GM19328 (cell line): ENCODE measurements at regions not wholly inside any gene's neighbourhood (a gene's known extent, or its start where the extent isn't known, plus 50 kb on each side); places are given as distances from the start of the nearest gene placed in this dataset.
"Not testable (repeated sequence)": the region's sequence is repeated elsewhere in the genome, so short reads cannot be mapped to it uniquely, and the experiment has no call there.

ENCODE experiments used
- ATAC-seq: cut with Tn5 transposase; IDR thresholded peaks from one replicate; pipeline ENCODE4 v1.9.1; 2021; ENCODE audit warnings: mild to moderate bottlenecking, moderate library complexity; ENCODE audit not compliant: unreplicated experiment

DNA sequence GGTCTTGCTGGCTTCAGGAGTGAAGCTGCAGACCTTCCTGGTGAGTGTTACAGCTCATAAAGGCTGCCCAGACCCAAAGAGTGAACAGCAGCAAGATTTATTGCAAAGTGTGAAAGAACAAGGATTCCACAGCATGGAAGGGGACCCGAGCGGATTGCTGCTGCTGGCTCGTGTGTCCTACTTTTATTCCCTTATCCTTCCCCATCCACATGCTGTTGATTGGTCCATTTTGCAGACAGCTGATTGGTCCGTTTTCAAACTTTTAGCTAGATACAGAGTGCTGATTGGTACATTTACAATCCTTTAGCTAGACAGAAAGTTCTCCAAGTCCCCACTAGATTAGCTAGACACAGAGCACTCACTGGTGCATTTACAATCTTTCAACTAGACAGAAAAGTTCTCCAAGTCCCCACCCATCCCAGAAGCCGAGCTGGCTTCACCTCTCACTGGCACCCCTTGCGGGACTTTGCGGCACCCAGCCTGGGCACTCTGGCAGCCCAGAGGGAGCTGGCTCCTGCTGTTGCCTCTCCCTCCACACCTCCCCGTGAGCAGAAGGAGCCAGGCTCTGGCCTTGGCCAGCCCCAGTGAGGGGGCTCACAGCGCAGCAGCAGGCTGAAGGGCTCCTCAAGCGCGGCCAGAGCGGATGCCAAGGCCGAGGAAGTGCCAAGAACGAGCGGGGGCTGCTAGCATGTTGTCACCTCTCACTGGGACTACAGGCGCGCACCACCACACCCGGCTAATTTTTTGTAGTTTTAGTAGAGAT is 369.6 kb upstream of the POT1 start:
- no peak for ATAC-seq

DNA sequence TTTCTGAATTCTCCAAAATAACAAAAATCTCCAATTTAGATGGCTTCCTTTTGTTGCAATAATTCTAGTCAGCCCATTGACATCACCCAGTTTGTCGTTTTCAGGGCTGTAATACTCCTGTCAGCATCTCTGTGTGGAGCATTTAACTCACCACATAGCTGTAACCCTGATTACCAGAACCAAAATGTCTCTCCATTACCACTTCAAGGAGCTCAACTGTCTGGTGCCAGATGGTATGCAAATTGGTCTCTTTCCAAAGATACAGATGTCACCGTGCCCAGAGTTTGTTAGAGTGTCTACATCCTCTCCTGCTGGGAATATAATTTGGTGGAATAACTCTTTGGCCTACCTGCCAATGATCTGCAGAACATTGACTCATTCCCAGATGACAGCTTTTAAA is 350.3 kb upstream of the POT1 start:
- ATAC-seq: no peak

DNA sequence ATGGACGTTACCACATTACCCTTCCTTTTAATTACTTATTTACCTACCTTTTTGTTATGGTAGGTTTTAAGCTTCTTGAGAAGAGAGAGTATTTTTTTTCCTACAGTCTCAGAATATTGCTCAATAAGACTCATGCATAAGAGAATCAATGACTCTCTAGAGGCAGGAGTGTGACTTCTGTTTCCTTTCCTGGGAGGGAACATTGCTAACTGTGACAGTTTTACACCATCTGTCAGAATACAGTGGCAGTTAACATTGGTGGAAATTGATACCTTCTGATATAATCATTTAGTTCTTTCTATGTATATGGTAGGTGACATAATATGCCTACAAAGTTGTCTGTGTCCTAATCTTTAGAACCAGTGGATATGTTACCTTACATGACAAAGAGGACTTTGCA is 348.7 kb upstream of the POT1 start:
- ATAC-seq: no peak

DNA sequence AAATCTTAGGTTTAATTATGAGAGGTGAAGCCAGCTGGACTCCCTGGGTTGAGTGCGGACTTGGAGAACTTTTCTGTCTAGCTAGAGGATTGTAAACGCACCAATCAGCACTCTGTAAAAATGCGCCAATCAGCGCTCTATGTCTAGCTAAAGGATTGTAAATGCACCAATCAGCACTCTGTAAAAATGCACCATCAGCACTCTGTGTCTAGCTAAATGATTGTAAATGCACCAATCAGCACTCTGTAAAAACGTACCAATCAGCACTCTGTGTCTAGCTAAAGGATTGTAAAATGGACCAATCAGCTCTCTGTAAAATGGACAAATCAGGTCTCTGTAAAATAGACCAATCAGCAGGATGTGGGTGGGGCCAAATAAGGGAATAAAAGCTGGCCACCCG is 345.1 kb upstream of the POT1 start:
- not testable (repeated sequence) for ATAC-seq

DNA sequence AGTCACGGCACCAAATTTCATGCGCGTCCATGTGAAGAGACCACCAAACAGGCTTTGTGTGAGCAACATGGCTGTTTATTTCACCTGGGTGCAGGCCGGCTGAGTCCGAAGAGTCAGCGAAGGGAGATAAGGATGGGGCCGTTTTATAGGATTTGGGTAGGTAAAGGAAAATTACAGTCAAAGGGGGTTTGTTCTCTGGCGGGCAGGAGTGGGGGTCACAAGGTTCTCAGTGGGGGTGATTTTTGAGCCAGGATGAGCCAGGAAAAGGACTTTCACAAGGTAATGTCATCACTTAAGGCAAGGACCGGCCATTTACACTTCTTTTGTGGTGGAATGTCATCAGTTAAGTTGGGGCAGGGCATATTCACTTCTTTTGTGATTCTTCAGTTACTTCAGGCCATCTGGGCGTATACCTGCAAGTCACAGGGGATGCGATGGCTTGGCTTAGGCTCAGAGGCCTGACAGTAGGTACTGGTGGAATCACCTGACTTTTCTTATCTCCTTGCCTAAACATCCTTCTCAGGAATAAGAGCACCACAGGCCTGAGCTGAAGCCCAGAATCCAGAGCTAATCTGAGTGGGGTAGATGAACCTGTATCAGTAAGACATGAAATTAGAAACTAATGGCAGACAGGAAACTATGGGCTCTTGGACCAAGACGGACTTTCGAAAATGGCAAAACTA is 334.7 kb upstream of the POT1 start:
- ATAC-seq: not testable (repeated sequence)

DNA sequence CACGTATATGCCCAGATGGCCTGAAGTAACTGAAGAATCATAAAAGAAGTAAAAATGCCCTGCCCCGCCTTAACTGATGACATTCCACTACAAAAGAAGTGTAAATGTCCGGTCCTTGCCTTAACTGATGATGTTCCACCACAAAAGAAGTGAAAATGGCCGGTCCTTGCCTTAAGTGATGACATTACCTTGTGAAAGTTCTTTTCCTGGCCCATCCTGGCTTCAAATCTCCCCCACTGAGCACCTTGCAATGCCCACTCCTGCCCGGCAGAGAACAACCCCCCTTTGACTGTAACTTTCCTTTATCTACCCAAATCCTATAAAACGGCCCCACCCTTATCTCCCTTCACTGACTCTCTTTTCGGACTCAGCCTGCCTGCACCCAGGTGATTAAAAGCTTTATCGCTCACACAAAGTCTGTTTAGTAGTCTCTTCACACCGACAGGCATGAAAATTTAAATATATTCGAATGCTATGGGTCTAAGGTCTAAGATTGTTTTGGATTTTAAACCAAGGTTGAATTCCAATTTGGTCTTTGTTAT is 329.3 kb upstream of the POT1 start:
- ATAC-seq: not testable (repeated sequence)

DNA sequence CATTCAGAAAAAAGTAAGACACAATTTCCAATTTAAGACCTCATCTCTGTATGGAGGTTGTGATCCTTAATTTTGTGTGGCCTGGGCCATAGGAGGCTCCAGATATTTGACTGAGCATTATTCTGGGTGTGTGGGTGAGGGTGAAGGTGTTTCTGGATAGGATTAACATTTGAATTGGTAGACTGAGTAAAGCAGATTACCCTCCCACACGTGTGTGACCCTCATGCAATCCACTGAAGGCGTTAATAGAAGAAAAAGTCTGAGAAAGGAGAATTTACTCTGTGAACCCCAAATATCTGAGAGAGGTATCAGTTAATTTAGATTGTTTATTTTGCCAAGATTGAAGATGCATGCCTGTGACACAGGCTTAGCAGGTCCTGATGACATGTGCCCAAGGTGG is 328.0 kb upstream of the POT1 start:
- ATAC-seq: no peak

DNA sequence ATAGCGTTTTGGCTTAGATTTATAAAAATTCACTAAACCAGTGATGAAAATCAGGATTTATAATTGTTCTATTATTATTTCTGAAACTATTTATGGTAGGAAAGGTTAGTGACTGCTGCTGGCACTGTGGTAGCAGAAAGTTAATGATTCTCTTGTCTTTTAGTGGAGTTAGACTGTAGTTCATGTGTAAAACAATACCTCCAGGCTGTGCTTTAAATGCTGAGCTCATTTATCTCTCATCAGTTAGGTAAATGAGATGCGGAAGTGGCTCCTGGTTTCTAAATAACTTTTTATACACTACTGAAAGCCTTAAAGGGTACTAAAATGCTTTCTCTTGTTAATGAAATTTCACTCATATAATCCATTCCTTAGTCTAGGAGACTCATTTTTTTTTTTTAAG is 326.8 kb upstream of the POT1 start:
- no peak for ATAC-seq

DNA sequence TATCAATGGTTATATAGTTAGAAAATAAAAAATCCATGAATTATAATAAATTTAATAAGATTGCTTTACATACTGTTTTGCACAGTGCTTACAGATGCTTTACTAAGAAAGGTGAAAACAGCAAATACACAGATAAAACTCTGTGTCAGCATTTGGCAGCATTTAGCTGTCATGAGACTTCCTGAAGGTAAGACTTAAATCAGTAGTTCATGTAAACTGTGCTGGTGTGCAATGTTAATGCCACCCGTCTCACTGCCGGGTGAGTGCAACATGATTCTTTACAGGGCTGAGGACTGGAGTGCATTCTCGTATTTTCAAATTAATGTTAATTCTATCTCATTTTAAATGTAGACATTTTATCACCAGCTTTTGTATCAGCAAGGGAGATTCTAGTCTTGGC is 326.2 kb upstream of the POT1 start:
- no peak for ATAC-seq

DNA sequence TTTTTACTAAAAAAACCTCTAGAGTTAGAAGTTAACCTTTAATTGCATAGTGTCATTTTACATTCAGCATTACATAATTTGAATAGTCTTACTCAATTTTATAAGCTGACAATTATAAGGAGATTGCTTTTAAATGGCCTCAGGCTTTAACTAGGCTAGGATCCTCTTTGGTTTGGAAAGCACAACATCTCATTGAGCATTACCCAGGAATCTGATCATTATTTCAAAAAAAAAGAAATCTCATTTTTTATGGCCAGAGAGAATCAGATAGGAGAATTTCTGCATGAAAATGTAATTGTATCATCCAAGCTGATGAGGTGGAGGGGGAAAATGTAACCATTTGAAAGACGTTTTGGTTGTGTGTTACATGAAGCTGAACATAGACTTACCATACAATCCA is 324.9 kb upstream of the POT1 start:
- no peak for ATAC-seq

DNA sequence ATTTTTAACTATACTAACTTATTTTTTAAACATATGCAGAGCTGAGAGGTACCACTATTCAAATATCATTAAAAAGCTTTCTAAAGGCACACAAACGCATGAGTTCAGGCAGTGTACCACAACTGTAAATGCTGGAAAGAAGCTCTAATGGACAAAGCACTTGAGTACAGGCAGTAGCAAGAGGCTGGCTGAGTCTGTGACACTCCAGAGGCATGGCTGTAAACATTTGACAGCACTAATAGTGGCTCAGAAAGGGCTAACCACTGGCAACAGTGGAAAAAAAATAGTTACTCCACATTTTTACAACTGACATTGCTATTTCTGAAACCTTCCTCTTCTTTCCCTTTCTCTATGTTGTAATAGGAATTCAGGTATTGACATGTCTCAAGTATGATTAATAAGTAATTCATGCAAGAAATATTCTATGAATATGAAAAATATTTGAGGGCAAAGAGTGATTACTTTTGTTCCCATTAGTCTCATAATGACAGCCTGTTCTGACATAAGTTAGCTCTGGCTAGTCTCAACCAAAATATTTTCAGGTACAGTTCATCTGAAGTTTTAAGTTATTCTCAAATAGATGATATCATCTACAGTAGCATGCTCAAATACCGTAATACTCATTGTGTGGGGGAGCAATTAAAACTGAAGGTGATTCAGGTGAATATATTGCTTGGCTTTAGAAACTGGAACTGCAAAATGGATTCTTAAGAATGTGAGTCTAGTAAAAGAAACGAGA is 324.0 kb upstream of the POT1 start:
- ATAC-seq: no peak

DNA sequence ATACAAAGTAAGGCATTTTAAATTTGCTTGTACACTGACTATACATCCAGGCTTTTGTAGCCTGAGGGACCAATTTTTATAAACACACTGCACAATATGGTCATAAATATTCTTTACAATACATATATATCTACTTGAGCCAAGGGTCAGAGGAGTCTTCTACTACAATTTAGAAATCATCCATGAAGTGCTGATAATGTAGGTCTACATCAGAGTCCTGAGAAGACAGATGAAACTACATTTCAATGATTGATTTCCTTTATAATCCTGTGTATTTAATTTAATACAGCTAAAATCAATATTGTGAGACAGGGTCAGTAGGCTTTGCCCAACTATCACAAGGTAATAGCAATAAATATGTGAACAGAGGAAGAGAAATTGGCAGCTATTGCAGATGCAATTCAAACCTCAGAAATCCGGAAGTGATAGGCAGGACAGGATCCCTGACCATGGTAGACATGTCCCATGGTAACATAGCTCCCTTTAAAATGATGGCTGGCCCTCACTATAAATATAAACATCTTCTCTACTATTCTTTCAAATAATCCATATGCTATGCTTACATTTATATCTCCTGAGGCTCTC is 318.0 kb upstream of the POT1 start:
- ATAC-seq: no peak

DNA sequence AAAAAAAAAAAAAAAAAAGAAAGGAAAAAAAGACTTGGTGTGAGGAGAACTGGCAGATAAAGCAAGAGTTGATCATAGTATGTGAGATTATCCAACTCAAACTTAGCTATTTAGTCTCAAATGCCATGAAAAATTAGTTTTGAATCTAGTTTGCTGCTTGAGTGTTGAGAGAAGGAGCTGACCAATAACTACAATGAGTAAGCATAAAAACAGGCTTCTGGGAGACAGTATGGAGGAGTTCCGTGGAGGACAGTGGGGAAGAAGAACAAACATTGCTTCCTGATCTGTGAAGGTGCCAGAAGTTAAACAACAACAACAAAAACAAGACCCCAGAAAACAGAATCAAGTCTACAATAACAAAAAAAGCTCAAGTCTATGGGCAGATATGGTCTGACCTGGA is 317.1 kb upstream of the POT1 start:
- ATAC-seq: no peak

DNA sequence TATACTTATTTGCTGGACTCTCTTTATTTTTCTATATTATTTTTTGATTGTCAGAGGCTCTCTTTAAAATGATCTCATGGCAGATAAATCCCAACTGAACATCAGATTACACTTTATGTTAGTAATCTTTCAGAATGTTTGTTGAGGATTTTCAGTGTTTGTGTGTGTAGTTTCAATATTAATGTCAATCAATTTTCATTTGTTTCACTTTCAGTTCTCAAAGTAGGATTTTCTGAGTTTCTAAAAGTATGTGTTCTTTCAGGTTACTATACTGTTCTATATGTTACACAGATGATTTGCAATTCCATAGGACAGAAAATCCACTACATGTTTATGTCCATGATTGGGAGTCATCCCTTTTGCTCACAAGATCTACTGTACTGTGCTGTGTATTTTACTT is 311.9 kb upstream of the POT1 start:
- no peak for ATAC-seq

DNA sequence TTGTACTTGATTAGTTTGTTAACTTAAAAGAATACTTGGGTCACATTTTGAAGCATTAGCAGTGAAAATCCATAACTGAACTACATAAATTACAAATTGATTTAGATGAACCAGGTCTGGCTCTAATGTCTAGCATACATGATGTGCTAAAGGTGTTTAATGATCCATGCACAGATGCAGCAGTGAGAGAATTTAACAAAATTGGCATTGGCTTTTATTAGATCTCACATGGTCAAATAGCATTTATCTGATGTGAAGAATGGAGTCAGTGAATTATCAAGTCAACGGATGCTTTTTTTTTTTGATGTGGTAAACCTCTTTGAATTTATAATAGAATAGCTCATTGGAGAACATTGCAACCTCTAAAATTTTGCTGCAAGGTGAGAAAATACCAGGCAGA is 293.0 kb upstream of the POT1 start:
- ATAC-seq: no peak

DNA sequence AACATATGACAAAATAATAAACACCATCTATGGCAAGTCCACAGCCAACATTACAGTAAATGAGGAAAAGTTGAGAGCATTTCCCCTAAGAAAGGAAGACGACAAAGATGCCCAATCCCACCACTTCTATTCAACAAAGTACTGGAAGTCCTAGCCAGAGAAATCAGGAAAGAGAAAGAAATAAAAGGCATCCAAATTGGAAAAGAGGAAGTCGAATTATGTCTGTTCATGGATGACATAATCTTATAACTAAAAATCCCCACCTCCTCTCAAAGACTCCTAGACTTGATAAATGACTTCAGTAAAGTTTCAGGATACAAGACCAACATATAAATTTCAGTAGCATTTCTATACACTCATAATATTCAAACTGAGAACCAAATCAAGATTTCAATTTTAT is 288.5 kb upstream of the POT1 start:
- ATAC-seq: no peak

DNA sequence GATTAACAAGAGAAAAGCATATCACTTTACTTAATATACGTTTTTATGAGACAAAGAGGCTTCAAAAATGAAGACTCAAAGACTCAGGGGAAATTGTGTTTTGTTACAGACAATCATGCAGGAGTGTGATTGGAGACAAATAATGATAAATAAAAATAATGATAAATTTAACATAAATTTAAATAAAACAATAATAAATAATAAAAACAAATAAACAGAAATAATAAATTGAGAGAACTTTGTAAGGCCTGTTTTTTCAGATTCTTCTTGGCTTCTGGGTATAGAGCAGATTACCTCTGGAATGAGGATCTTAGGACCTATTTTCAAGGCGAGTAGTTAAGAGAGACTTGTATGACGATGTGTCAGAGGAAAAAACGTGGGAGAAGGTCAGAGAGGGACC is 271.4 kb upstream of the POT1 start:
- no peak for ATAC-seq

DNA sequence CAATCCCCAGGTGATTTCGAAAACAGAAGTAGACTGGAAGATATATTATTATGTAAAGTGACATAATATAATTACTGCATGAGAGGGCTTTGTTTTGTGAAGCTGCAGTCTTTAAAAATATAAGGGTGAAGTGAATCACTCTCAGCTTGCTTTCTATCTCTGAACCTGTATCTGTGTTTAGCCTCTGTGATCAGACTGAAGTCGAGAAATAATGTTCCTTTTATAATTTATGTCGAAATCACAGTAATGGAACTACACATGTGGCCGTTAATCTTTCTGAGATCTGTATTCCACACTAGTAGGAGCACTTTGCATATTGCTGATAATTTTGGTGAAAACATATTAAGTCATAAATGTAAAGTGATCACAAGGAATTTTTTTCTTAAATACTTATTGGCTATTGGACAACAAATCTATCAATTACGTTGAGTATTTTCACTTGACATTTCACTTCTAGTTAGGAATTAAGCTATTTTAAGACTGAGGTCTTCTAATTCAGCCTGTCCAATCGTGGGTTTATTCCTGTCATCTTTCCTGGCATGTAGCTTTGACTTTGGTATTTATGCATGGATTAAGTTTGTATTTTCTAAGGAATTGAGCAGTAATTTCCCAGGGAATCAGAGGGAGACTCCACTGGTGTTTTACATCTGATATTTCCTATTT is 268.2 kb upstream of the POT1 start:
- ATAC-seq: no peak

DNA sequence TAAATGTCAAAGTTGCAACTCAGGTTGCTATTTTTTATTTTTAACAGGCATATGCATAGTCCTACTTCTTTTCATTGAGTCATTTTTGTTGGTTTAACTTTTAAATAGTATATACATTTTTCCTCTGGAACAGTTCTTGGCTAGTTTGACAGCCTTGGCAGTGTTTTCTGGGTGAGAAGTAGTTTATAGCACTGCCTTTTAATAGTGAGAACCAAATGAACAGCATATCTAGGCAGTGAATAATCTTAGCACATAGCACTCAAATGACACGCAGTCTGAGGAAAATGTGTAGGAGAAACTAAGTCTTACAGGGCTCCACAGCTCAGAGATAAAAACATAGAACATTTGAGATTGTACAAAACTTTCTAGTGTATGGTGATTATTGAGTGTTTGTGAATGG is 265.5 kb upstream of the POT1 start:
- ATAC-seq: no peak

DNA sequence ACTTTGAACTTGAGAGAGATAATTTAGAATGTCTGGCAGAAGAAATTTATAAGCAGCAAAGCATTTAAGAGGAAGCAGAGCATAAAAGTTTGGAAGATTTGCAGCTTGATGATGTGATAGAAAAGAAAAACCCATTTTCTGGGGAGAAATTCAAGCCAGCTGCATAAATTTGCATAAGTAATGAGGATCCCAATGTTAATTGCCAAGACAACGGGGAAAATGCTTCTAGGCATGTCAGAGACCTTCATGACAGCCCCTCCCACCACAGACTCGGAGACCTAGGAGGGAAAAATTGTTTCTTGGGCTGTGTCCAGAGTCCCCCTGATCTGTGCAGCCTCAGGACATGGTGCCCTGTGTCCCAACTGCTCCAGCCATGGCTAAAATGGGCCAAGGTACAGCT is 263.6 kb upstream of the POT1 start:
- no peak for ATAC-seq

DNA sequence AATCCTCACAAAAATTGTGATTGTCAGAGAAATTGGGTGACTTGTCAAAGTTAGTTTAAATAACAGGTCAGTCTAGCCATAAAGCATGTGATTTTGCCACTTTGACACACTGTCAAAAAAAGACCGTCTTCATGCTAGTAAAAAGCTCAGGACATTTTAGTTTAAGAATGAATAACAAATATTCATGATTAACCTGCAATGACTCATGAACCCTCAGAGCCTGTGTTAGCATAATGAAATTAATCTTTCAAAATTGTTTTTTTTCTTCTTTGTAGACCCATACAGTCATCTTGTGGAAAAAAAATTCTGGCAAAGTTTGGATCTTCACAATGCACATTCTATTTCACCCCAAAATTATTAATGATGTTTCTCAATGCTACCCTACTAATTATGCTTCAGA is 255.2 kb upstream of the POT1 start:
- no peak for ATAC-seq
